ENCODE measurements at regions not wholly inside any gene's neighbourhood (a gene's known extent, or its start where the extent isn't known, plus 50 kb on each side); places are given as distances from the start of the nearest gene placed in this dataset.
A peak's percentile ranks its signal among the peaks of the same experiment; 100 is the strongest.
"Not testable (repeated sequence)": the region's sequence is repeated elsewhere in the genome, so short reads cannot be mapped to it uniquely, and the experiment has no call there.

- Histone ChIP-seq H3K4me3 (no peak overlapping the region), H3K27ac (peak overlapping the region in 2 of 21 experiments; percentile 47 to 49)
Observed at GRCh38 chr9:115850548-115851304, 302.9 kb upstream of the PAPPA start.

DNA sequence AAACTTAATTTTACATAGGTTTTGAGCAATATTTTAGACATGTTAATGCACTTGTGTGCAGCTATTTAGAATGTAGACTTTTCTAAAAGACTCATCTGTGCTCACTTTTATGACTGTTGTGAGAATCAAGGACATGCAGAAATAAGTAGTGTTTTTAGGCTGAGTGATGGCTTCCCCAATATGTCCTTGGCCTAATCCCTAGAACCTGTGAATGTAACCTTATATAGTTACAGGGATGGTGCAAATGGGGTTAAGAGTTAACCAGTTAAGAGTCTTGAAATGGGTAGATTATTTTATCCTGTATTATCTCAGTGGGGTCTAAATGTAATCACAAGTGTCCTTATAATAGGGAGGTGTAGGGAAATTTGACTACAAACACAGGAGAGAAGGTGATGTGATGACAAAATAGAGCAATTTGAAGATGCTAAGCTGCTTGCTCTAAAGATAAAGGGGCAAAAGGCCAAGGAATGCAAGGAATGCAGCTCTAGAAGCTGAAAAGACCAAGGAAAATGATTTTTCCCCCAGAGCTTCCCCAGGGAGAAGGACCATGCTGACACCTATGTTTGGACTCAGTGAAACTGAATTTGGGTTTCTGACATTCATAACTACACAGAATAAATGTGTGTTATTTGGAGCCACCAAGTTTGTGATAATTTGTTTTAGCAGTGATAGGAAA is 298.0 kb upstream of the PAPPA start:
- H3K27ac ChIP-seq = no peak overlapping the region
- no peak overlapping the region for H3K4me3 ChIP-seq

DNA sequence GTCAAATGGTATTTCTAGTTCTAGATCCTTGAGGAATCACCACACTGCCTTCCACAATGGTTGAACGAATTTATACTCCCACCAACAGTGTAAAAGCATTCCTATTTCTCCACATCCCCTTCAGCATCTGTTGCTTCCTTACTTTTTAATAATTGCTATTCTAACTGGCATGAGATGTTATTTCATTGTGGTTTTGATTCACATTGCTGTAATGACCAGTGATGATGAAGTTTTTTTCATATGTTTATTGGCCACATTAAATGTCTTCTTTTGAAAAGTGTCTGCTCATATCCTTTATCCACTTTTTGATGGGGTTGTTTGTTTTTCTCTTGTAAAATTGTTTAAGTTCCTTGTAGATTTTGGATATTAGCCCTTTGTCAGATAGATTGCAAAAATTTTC is 295.2 kb upstream of the PAPPA start:
- H3K27ac ChIP-seq = not testable (repeated sequence)

GRCh38 chr9:115862021-115862420 is 291.6 kb upstream of the PAPPA start:
- Histone ChIP-seq H3K27ac (no peak overlapping the region), H3K4me3 (no peak overlapping the region)

More for the DNA sequence above, 295.2 kb upstream of the PAPPA start:
- H3K4me3 ChIP-seq = not testable (repeated sequence)

GRCh38 chr9:115864581-115864980 is 289.0 kb upstream of the PAPPA start:
- no peak overlapping the region for H3K27ac ChIP-seq

GRCh38 chr9:115867326-115867725 is 286.3 kb upstream of the PAPPA start:
- no peak overlapping the region for H3K27ac ChIP-seq
- no peak overlapping the region for H3K4me3 ChIP-seq

More at GRCh38 chr9:115864581-115864980, 289.0 kb upstream of the PAPPA start:
- no peak overlapping the region for H3K4me3 ChIP-seq

- no peak overlapping the region for H3K4me3 ChIP-seq
- H3K27ac ChIP-seq = no peak overlapping the region
Observed at GRCh38 chr9:115877852-115878438, 275.6 kb upstream of the PAPPA start.

GRCh38 chr9:115879451-115879850 is 274.1 kb upstream of the PAPPA start:
- Histone ChIP-seq H3K4me3 (no peak overlapping the region), H3K27ac (no peak overlapping the region)

- no peak overlapping the region for H3K27ac ChIP-seq
- no peak overlapping the region for H3K4me3 ChIP-seq
Observed at GRCh38 chr9:115880221-115880885, 273.2 kb upstream of the PAPPA start.

DNA sequence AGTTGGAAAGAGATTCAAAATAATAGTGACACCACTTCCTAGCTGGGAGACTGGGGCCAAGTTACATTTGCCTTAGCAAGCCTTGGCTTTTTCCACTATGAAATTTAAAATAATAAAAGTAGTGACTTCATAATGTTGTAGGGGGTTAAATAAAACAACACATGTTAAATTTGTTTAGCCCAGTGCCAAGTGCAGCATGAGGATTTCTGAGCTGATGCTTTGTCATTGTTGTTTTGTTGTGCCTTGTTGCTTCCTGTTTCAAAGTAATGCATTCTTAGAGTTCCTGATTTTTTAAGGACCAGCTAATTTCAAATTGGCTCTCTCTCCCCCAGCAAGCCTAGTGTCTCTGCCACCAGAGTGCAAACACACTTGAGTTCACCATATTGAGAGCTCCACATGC is 270.7 kb upstream of the PAPPA start:
- Histone ChIP-seq H3K27ac (no peak overlapping the region), H3K4me3 (no peak overlapping the region)

DNA sequence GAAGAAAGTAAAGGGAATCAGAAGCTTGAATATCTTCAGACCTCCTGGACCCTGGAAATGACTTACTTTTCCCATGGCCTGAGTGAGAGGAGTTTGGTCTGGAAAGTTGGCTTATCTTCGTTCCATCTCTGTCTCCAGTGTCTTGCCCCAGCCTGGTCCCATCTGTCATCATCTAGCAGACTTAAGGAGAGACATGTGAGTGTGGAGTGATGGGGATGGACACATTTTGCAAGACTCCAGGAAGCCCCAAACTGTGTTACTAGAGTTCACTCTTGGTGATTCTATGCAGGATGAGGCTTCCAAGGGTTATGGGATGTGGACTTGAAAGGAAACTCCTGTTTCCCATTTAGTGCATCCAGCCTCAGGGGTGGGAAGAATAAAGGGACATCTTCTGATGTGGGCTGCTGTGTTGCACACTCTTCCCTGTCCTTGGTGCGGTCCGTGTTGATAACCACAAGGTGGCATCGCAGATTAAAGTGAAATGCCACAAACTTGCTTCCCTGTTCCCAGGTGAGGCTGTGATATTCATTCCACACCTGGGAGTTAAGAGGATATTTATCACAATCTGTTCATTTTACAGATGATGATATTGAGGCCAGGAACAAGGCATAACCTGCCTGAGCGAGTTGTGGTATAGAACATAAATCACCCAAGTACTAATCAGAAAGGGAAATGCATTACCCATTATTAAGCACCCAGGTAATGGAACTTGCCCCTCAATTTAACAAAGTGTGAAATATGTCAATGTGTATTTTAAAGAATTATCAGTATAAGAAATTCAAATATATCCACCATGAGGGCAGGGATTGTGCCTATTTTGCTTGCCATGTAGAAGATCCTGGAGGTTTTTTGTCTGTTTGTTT is 269.9 kb upstream of the PAPPA start:
- no peak overlapping the region for H3K27ac ChIP-seq

DNA sequence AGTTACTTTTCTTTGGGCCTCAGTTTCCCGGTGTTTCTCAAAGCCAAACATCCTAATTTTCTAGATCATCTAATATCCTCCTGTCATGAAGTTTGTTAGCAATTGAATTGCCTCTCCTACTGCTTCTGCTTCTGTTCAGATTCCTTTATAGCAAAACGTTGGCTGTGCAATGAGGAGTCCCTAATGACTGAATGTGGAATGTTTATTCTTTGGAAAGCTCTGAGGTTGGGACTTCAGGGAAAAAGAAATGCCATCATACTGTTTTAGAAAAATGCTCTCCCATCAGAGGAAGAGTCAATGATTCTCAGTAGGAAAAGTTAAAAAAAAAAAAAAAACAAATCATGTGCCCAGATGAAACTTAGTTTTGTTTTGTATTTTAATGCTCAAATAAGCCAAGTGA is 268.7 kb upstream of the PAPPA start:
- Histone ChIP-seq H3K4me3 (no peak overlapping the region), H3K27ac (no peak overlapping the region)

More for the DNA sequence above, 269.9 kb upstream of the PAPPA start:
- no peak overlapping the region for H3K4me3 ChIP-seq

GRCh38 chr9:115888131-115888530 is 265.5 kb upstream of the PAPPA start:
- no peak overlapping the region for H3K27ac ChIP-seq
- no peak overlapping the region for H3K4me3 ChIP-seq

GRCh38 chr9:115891929-115892328 is 261.7 kb upstream of the PAPPA start:
- Histone ChIP-seq H3K27ac (no peak overlapping the region), H3K4me3 (no peak overlapping the region)

GRCh38 chr9:115898478-115898877 is 255.1 kb upstream of the PAPPA start:
- H3K27ac ChIP-seq, H3K4me3 ChIP-seq: not testable (repeated sequence)

- Histone ChIP-seq H3K4me3 (no peak overlapping the region), H3K27ac (no peak overlapping the region)
Observed at GRCh38 chr9:115900698-115901097, 252.9 kb upstream of the PAPPA start.

DNA sequence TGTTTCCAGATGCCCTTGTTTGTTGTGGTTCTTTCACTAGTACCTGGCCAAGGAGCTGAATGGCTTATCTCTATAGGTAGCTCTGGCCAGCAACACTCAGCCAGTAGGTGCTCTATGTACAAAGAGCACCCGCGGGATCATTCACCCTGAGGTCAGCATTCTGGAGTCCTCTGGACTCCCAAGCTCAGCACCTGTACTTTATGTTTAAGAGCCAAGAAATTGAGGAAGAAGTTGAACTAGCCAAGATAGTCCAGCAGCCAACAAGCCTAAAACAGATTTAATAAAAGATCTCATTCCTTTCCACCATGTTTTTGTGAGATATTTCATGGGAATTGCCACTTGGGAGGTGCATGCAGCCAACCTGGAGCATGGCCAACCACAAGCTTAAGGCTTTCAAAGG is 242.6 kb upstream of the PAPPA start:
- Histone ChIP-seq H3K4me3 (no peak overlapping the region), H3K27ac (no peak overlapping the region)

DNA sequence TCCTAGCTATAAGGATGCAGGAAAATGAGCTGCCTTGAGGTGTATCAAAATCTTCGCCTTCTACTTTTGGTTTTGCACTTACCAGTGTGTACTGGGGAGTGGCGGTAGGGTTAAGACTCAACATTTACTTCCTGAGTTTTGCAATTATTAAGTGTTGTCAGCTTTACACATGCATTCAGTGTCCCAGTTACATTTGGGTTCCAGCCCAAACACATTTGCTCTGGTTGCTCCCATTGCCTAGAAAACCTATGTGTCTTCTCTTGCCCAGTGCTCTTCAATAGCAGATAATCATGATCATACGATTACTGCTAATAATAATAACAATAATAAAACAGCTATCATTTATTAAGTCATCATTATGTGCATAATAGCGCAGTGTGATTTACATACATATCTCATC is 241.5 kb upstream of the PAPPA start:
- H3K27ac ChIP-seq = no peak overlapping the region

DNA sequence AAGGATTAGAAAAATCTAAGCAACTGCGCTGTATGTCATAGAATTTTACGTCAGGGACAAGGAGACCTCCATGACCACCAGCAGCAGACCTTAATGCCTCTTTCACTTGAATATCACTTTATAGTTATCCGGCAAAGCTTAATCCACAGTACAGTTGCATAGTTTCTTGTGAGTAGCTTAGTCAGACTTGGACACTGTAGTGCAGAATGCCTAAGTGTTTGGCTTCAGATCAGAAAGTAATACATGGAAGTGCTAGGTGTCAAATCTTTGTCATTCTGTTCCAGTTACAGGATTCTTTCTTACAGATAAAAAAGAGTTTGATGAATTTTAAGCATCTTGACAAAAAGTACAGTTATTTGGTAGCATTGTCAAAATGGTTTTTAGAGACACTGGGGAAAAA is 239.9 kb upstream of the PAPPA start:
- H3K4me3 ChIP-seq = no peak overlapping the region
- H3K27ac ChIP-seq = no peak overlapping the region

More for the DNA sequence above, 241.5 kb upstream of the PAPPA start:
- H3K4me3 ChIP-seq = no peak overlapping the region

GRCh38 chr9:115914291-115914690 is 239.3 kb upstream of the PAPPA start:
- H3K27ac ChIP-seq = no peak overlapping the region

More at GRCh38 chr9:115914291-115914690, 239.3 kb upstream of the PAPPA start:
- no peak overlapping the region for H3K4me3 ChIP-seq
